GM12873 (cell line): ENCODE measurements at regions not wholly inside any gene's neighbourhood (a gene's known extent, or its start where the extent isn't known, plus 50 kb on each side); places are given as distances from the start of the nearest gene placed in this dataset.

Experiments
- TF ChIP-seq, protein P1 (sequence below): IDR thresholded peaks from 2 replicates; pipeline ENCODE4 v1.5.1; 2012; ENCODE audit warnings: low read depth, mild to moderate bottlenecking, moderate library complexity, low read length, control low read depth; ENCODE audit not compliant: insufficient read depth; ENCODE audit errors: missing control alignments

DNA sequence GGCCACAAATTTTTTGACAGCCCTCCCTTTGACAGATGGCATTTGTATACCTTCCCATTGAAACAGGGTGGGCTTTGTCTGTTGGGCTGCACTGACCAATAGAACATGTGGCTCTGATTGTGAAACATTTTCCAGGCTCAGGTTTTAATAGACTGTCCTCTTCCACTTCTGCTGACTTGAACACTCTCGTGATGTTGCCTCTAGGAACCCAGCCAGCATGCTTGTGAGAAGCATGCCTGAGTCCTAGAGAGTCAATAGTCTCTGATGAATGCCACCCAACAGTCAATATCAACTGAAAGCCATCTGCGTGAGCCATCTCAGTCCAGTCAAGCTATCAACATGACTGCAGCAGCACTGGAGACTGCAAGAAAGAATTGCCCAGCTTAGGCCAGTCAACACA is 290.0 kb downstream of the SLC7A11 start:
- TF ChIP-seq, protein P1, sequence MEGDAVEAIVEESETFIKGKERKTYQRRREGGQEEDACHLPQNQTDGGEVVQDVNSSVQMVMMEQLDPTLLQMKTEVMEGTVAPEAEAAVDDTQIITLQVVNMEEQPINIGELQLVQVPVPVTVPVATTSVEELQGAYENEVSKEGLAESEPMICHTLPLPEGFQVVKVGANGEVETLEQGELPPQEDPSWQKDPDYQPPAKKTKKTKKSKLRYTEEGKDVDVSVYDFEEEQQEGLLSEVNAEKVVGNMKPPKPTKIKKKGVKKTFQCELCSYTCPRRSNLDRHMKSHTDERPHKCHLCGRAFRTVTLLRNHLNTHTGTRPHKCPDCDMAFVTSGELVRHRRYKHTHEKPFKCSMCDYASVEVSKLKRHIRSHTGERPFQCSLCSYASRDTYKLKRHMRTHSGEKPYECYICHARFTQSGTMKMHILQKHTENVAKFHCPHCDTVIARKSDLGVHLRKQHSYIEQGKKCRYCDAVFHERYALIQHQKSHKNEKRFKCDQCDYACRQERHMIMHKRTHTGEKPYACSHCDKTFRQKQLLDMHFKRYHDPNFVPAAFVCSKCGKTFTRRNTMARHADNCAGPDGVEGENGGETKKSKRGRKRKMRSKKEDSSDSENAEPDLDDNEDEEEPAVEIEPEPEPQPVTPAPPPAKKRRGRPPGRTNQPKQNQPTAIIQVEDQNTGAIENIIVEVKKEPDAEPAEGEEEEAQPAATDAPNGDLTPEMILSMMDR, result no peak

DNA sequence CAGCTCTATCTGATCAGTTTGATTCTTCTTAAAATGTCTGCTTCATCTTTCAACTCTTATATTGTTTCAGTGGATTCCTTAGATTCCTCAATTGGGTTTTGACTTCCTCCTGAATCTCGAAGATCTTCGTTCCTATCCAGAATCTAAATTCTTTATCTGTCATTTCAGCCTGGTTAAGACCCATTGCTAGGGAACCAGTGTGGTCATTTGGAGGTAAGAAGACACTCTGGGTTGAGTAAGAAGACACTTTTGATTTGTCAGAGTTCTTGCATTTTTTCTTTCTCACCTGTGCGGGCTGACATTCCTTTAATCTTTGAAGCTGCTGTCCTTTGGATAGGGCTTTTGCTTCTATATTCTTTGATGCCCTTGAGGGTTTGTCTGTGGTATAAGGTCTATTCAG is 291.9 kb downstream of the SLC7A11 start:
- TF ChIP-seq, protein P1, result no peak

DNA sequence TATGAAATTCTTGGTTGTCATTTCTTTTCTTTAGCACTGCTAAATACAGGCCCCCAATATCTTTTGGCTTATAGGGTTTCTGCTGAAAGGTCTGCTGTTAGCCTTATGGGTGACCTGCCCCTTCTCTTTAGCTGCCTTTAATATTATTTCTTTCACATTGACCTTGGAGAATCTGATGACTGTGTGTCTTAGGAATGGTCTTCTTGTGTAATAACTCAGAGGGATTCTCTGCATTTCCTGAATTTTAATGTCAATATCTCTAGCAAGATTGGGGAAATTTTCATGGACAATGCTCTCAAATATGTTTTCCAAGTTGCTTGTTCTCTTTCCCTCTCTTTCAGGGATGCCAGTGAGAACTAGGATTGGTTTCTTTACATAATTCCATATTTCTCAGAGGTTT is 292.4 kb downstream of the SLC7A11 start:
- TF ChIP-seq, protein P1, result no peak

DNA sequence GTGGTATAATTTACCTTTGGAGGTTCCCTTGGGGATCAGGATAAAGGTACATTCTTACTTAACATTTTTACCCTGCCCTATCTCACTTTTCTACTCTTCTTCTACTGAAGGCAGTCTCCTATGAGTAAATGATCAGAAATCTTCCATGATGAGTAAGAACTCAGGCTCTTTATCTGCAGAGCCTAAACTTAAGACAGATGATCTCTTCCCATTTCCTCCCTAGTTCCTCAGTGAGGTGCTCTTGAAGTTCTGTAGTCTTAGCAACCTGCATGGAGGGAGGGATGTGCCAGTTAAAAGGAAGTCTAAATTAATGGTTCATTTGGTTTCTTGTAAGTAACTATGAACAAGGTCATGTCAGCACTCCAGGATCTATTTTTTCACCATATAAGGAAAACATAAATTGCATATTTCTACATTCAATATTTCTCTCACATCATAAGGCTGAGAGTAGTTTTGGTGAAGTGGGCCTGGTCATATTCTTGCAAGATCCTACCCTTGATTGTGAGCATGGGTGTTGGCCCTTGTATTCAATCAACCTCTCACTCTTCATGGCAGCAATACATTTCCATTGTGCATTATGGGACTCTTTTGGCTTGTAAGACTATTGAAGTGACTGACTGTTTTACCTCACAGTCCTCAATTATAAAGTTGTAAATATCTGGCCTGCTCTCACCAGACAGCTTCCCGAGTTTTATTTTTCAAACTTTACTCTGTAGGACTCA is 295.5 kb downstream of the SLC7A11 start:
- TF ChIP-seq, protein P1, result no peak

DNA sequence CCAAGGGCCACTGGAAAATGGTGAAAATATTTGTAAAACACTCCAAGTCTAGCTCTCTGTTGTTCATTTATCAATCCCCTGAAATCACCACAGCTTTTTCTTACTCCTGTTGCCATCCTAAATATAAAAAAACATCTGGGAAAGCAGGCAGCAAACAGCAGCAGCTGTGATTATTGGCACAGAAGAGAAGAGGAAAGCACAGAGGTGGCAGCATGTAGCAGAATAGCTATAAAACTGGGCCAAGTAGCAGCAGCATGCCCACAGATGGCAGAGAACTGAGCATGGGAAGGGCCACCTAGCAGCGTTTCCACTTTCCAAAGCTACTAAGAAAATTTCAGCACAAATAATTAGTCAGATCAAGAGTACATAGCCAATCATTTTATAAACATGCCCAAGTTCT is 307.2 kb downstream of the SLC7A11 start:
- TF ChIP-seq, protein P1, result no peak

DNA sequence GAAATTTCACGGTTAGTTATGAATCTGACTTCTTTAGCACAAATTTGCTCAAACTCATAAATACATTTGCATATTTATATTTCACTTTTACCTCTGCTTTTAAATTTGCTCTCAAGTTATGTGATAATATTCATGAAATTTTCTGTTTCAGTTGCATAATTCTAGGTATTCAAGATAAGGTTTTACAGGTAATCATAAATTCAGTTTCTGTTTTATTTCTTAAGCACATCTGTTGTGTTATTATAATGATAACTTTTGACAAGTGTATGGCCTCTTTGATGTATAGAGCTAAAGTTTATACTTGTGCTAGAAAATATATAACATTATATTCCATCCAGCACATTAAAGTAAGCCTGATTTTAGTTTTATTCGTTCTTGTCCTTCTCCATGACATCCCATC is 308.1 kb downstream of the SLC7A11 start:
- TF ChIP-seq, protein P1, result no peak

DNA sequence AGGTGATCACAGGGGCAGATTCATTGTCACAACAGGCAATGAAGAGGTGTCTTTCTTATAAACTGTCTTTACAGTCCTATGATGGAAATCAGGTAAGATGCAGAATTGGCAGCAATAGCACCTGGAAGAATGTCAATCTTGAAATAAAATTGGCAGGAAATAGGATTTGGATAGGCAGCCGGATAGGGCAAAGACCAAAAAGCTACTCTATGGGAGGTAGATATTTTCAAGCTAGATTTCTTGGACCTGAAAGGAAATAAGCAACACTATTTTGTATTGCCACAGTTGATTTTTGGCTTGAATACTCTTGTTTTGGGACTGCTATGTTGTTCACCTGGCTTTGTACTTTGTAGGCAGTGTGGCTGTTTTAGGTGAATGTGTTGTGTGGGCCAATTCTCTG is 314.2 kb downstream of the SLC7A11 start:
- TF ChIP-seq, protein P1, result no peak
